DMS53 treated with DMSO at 0.1 percent for 48 hours (cell line): ENCODE measurements at regions not wholly inside any gene's neighbourhood (a gene's known extent, or its start where the extent isn't known, plus 50 kb on each side); places are given as distances from the start of the nearest gene placed in this dataset.
"Not testable (repeated sequence)": the region's sequence is repeated elsewhere in the genome, so short reads cannot be mapped to it uniquely, and the experiment has no call there.

Experiments
- DNase-seq: peaks from one replicate; lab custom pipeline; 2025; ENCODE audit not compliant: unreplicated experiment; lab: John Stamatoyannopoulos, UW

- DNase-seq: no peak
Observed at GRCh38 chr3:106829206-106829605, 548.0 kb upstream of the CCDC54 start.

- DNase-seq: no peak
Observed at GRCh38 chr3:106830334-106830733, 546.9 kb upstream of the CCDC54 start.

- no peak for DNase-seq
Observed at GRCh38 chr3:106836906-106837305, 540.3 kb upstream of the CCDC54 start.

GRCh38 chr3:106837616-106838015, 539.6 kb upstream of the CCDC54 start:
- no peak for DNase-seq

GRCh38 chr3:106839576-106840280, 537.5 kb upstream of the CCDC54 start:
- DNase-seq: no peak

- no peak for DNase-seq
Observed at GRCh38 chr3:106840319-106840718, 536.9 kb upstream of the CCDC54 start.

DNA sequence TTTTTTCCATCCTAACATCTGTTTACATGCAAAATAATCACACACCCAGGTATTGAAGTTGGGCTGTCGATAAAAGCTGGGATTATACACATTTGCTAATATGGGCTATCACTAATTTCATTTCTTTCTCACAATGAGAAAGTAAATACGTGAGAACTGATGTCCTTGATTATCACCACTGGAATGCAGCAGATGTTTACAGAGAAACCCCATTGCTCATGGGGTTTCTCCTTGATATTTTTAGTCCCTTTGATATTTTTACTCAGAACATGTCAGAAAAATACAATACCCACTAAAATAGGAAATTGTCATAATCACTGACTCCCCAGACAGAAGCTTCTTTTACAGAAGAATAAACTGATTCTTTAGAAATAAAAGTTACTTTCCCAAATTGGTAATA, 535.1 kb upstream of the CCDC54 start:
- no peak for DNase-seq

DNA sequence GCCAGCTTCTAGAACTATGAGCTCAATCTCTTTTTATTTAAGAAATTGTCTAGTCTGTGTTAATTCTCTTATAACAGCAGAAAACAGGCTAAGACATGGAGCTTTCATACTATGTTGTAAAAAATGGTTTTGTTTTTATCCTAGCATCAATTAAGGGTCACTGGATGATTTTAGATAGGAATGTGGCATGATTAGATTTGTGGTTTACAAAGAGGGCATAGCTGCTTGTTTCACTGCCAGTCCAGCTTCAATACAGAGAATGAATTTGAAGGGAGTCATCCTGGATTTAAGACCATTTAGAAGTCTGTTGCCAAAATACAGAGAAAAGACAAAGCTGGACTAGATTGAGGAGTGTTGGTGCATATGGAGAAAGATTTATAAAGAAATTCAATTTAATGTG, 532.6 kb upstream of the CCDC54 start:
- DNase-seq: no peak

DNA sequence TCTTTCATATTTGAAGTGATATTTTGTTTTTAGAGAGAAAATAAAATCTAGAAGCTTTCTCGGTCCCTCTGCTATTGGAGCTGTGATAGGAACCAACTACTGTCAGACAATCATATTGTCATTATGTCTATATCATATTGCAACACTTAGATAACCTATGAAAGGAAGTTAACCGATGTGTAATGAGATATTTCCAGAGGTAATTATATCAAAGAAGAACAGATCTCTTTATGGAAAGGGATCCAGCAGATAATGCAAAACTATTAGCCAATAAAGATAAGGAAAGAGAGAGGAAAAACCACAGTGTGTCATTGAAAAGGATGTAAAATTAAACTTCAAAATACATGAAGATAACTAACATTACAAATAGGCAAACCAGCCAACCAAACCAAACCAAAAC, 529.1 kb upstream of the CCDC54 start:
- DNase-seq: no peak

- DNase-seq: no peak
Observed at GRCh38 chr3:106850437-106850836, 526.8 kb upstream of the CCDC54 start.

DNA sequence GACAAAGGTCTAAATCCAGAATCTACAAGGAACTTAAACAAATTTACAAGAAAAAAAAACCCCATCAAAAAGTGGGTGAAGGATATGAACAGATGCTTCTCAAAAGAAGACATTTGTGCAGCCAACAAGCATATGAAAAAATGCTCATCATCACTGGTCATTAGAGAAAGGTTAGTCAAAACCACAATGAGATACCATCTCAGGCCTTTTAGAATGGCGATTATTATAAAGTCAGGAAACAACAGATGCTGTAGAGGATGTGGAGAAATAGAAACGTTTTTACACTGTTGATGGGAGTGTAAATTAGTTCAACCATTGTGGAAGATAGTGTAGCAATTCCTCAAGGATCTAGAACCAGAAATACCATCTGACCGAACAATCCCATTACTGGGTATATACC, 518.9 kb upstream of the CCDC54 start:
- DNase-seq: not testable (repeated sequence)

DNA sequence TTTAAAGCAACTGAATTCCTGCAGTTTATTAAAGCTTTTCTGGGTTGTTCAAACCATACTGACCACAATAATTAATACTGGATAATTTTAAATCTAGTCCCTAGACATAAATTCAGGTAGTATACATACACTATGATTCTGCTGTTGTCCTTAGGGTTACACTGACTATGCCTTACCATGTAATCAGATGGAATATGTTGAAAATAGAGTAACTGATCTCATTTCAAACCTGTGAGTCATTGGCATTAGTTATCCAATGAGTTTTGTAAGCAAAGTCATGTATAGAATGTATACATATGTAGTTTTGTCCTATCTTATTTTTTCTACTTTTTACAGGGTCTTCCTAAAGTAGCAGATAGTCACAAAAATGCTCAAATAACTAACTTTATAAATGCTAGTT, 517.1 kb upstream of the CCDC54 start:
- no peak for DNase-seq

GRCh38 chr3:106862067-106862466, 515.2 kb upstream of the CCDC54 start:
- DNase-seq: no peak

DNA sequence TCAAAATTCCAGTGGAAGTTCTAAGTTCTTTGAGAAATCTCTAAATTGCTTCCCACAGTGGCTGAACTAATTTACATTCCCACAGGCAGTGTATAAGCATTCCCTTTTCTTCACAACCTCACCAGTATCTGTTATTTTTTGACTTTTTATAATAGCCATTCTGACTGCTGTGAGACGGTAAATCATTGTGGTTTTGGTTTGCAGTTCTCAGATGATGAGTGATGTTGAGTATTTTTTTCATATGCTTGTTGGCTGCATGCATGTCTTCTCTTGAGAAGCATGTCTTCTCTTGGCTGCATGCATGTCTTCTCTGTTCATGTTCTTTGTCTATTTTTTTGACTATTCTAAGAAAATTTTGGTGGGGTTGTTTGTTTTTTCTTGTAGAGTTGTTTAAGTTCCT, 499.6 kb upstream of the CCDC54 start:
- no peak for DNase-seq

GRCh38 chr3:106880206-106880605, 497.0 kb upstream of the CCDC54 start:
- no peak for DNase-seq

DNA sequence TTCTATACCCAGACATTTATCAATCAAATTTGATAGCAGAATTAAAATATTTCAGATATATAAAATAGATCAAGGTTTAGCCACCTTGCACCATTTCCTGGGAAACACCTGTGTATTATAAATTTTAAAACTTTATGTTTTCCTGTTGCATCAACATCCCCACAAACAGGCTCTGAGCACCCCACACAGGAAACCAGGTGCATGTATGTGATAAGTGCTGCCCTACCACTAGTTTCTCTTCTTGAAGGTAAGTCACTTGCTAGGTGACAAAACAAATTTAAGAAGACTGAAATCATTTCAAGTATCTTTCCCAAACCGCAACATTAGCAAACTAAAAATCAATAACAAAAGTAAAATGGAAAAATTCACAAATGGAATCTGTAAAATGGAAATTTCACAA, 496.1 kb upstream of the CCDC54 start:
- no peak for DNase-seq

DNA sequence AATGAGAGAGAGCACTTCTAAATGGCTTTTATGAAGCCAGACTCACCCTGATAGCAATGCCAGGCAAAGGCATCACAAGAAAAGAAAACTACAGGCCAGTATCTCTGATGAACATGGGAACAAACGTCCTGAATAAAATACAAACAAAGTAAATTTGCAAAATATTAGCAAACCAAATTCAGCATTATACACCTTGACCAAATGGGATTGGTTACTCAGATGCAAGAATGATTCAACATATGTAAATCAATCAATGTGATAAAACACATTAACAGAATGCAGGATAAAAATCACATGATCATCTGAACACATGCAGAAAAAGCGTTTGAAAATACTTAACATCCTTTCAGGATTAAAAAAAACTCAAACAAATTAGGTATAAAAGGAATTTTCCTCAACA, 494.9 kb upstream of the CCDC54 start:
- DNase-seq: no peak

DNA sequence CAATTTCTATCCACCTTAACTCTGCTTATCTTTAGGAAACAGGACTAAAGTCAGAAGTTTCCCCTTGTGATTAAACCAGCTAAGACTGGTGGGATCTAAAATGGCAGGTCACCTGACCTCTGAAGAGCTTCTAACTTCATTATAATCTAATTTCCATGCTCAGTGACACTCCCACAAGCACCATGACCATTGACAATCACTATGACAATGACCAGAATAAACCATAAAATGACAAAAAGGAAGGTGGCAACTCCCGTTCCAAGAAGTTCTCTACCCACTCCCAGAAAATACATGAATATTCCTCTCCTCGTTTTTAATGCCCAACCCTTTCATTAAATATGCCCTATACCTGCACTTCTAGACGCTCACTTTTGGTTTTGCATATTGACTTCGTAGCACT, 471.2 kb upstream of the CCDC54 start:
- DNase-seq: no peak

- DNase-seq: no peak
Observed at GRCh38 chr3:106908181-106908938, 468.9 kb upstream of the CCDC54 start.

DNA sequence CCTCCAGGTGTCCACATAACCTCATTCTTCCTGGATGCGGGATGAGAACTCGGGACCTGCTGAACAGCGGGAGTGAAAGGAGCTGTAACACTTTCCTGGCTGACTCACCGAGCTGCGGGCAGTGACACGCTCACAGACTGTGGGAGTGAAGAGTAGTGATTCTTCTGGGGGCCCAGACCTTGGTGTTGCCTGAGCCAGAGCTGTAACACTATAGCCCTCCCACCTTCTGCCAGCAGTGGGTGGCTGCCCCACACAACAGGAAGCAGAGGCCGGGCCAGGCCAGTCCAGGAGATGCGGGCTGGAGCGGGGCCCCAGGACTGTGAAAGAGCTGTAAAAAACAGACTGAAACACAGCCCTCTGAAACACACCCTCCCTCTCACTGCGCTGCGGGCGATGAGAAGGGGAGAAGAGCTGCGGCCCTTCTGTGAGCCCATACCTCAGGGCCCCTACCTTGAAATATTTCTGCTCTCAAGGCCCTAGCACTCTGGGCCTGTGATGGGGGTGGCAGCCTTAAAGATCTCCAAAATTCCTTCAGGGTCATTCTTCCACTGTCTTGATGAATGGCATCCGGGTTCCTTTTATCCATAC, 464.0 kb upstream of the CCDC54 start:
- no peak for DNase-seq

DNA sequence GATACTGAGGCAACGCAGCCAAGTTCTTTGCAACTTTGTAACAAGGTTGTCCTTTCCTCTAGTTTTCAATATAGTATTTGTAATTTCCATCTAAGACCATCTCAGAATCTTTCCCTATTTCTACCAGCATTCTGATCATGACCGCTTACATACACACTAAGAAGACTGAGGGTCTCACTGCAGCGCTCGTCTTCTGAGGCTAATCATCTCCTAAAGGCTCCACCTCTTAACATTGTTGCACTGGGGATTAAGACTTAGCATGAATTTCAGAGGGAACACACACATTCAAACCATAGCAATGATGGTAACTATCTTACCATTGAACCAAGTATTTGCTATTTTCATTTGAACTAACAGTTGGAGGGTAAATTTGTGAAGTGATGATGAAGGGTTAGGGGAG, 463.3 kb upstream of the CCDC54 start:
- DNase-seq: no peak

DNA sequence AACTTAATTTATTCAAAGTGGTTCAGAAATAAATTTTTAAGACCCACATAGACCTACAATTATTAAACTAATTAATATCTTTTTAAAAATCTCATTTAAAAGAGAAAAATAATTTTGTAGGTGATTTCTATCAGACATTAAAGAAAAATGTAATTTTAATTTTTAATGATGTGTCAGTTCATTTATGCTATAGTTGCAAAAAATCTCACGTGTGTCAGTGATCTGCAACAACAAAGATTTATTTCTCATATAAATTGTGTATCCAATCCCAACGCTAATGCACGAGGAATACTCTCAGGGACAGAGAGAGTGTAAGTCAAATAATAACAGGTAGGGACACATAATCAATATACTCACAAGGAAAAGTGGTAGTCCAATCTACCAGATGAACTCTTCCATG, 456.6 kb upstream of the CCDC54 start:
- DNase-seq: no peak
